Type B pancreatic cell (in vitro differentiated cells): ENCODE measurements at regions not wholly inside any gene's neighbourhood (a gene's known extent, or its start where the extent isn't known, plus 50 kb on each side); places are given as distances from the start of the nearest gene placed in this dataset.

Experiments used
- DNase-seq: peaks from one replicate; pipeline ENCODE4 v3.0.0; 2021; ENCODE audit warnings: mixed read lengths; ENCODE audit not compliant: unreplicated experiment; ENCODE audit errors: extremely low spot score
- H3K27ac Mint-ChIP-seq: 2 replicates; pipeline ENCODE4 v1.8.0; 2021; ENCODE audit warnings: mild to moderate bottlenecking, mixed read lengths
- H3K27me3 Mint-ChIP-seq: 2 replicates; pipeline ENCODE4 v1.8.0; 2021; ENCODE audit warnings: mixed read lengths
- H3K36me3 Mint-ChIP-seq: 2 replicates; pipeline ENCODE4 v1.8.0; 2021; ENCODE audit warnings: mixed read lengths
- H3K4me1 Mint-ChIP-seq: one replicate; pipeline ENCODE4 v1.8.0; 2021; ENCODE audit warnings: mixed read lengths; ENCODE audit not compliant: unreplicated experiment
- H3K4me3 Mint-ChIP-seq: 2 replicates; pipeline ENCODE4 v1.8.0; 2021; ENCODE audit warnings: mild to moderate bottlenecking, mixed read lengths
- H3K9me3 Mint-ChIP-seq: 2 replicates; pipeline ENCODE4 v1.8.0; 2021; ENCODE audit warnings: mixed read lengths
- CTCF ChIP-seq: fragments of 200-600 bp; sonication (generic); conservative IDR thresholded peaks from 2 replicates; pipeline ENCODE4 v1.5.0; 2021; ENCODE audit warnings: antibody characterized with exemption, mild to moderate bottlenecking

- Mint-ChIP-seq H3K9me3 (no peaks in the 10 kb centered on the region), H3K4me3 (no peak overlapping the region), H3K4me1 (no peaks in the 10 kb centered on the region), H3K27me3 (no peaks in the 10 kb centered on the region), H3K36me3 (no peaks in the 10 kb centered on the region), H3K27ac (no peak overlapping the region)
- DNase-seq, result no peak
- no peak for TF ChIP-seq CTCF
These were observed 1116.3 kb downstream of the FAT4 start for GRCh38 chr4:126431049-126431448.

- no peak for TF ChIP-seq CTCF
- Mint-ChIP-seq H3K36me3 (no peaks in the 10 kb centered on the region), H3K9me3 (no peaks in the 10 kb centered on the region), H3K4me1 (peaks cover 5% of the 10 kb centered on the region), H3K27ac (no peak overlapping the region), H3K4me3 (no peak overlapping the region), H3K27me3 (no peaks in the 10 kb centered on the region)
- no peak for DNase-seq
These were observed 1120.7 kb downstream of the FAT4 start for GRCh38 chr4:126435491-126435890.

- Mint-ChIP-seq H3K27ac (no peak overlapping the region), H3K4me3 (no peak overlapping the region), H3K9me3 (no peaks in the 10 kb centered on the region), H3K4me1 (peaks cover 11% of the 10 kb centered on the region), H3K36me3 (no peaks in the 10 kb centered on the region), H3K27me3 (no peaks in the 10 kb centered on the region)
- DNase-seq, result no peak
- TF ChIP-seq CTCF, result no peak
These were observed 1125.5 kb downstream of the FAT4 start for GRCh38 chr4:126440297-126440696.

- no peak for DNase-seq
- Mint-ChIP-seq H3K27ac (no peak overlapping the region), H3K27me3 (no peaks in the 10 kb centered on the region), H3K9me3 (no peaks in the 10 kb centered on the region), H3K36me3 (no peaks in the 10 kb centered on the region), H3K4me3 (no peak overlapping the region), H3K4me1 (peaks cover 11% of the 10 kb centered on the region)
- no peak for TF ChIP-seq CTCF
These were observed 1126.6 kb downstream of the FAT4 start for GRCh38 chr4:126441173-126442035.

GRCh38 chr4:126445596-126445995 is 1130.8 kb downstream of the FAT4 start:
- Mint-ChIP-seq H3K4me3 (no peak overlapping the region), H3K36me3 (no peaks in the 10 kb centered on the region), H3K27ac (no peak overlapping the region), H3K27me3 (no peaks in the 10 kb centered on the region), H3K9me3 (no peaks in the 10 kb centered on the region), H3K4me1 (peaks cover 6% of the 10 kb centered on the region)
- no peak for TF ChIP-seq CTCF
- no peak for DNase-seq
